Tibial nerve (tissue), 4 donors: ENCODE measurements at regions not wholly inside any gene's neighbourhood (a gene's known extent, or its start where the extent isn't known, plus 50 kb on each side); places are given as distances from the start of the nearest gene placed in this dataset.

Experiments
- EP300 ChIP-seq, 2 donors: sonication (generic); formaldehyde crosslinking; IDR thresholded peaks; one replicate each; pipeline ENCODE4 v1.6.1; 2017; ENCODE audit warnings: antibody characterized with exemption in 2 of 2, mild to moderate bottlenecking in 1 of 2
- POLR2A ChIP-seq, 2 donors: fragments of 450-650 bp; IDR thresholded peaks; one replicate each; pipeline ENCODE4 v1.6.1; 2017; ENCODE audit warnings: antibody characterized with exemption in 2 of 2, mild to moderate bottlenecking in 2 of 2, moderate library complexity in 2 of 2
- TF ChIP-seq, protein P1 (sequence below), 5 experiments: fragments of 200-600 bp in 3 of 5; fragments of 450-650 bp in 2 of 5; sonication (generic) in 3 of 5; IDR thresholded peaks; one replicate each; pipeline ENCODE4 v1.5.1; 2016 to 2019; ENCODE audit warnings: antibody characterized with exemption in 5 of 5, mild to moderate bottlenecking in 3 of 5, moderate library complexity in 2 of 5

DNA sequence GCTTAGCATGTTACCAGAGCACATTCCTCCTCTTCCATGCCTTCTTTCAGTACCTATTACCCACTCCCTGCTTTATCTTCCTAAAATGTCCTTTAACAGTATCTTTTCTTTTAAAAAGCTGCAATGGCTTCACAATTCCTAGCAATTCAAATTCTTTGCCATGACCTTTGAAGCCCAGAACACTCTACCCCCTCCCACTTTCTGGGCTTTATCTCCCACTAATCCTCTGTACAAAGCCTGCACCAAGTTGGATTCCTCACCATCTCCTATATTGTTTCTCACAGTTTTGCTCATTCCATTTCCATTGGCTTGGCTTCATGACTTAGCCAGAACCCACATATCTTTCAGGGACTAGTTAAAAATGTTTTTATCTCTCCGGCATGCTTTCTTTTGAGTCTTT lies 80.9 kb downstream of the FAM76B start:
- TF ChIP-seq, protein P1, sequence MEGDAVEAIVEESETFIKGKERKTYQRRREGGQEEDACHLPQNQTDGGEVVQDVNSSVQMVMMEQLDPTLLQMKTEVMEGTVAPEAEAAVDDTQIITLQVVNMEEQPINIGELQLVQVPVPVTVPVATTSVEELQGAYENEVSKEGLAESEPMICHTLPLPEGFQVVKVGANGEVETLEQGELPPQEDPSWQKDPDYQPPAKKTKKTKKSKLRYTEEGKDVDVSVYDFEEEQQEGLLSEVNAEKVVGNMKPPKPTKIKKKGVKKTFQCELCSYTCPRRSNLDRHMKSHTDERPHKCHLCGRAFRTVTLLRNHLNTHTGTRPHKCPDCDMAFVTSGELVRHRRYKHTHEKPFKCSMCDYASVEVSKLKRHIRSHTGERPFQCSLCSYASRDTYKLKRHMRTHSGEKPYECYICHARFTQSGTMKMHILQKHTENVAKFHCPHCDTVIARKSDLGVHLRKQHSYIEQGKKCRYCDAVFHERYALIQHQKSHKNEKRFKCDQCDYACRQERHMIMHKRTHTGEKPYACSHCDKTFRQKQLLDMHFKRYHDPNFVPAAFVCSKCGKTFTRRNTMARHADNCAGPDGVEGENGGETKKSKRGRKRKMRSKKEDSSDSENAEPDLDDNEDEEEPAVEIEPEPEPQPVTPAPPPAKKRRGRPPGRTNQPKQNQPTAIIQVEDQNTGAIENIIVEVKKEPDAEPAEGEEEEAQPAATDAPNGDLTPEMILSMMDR (IDR thresholded peaks at IDR 0.05): no peak
- no peak for TF ChIP-seq POLR2A (IDR thresholded peaks at IDR 0.05)
- TF ChIP-seq EP300 (IDR thresholded peaks at IDR 0.05): no peak
